Esophagus mucosa (tissue), 1 donor: ENCODE measurements at regions not wholly inside any gene's neighbourhood (a gene's known extent, or its start where the extent isn't known, plus 50 kb on each side); places are given as distances from the start of the nearest gene placed in this dataset.
"Not testable (repeated sequence)": the region's sequence is repeated elsewhere in the genome, so short reads cannot be mapped to it uniquely, and the experiment has no call there.

Experiments
- ATAC-seq: fragments of 200-7000 bp; cut with Tn5 transposase; one replicate; pipeline ENCODE4 v1.9.1; 2020
- donor health status: DM: yes; HTN: yes; CAD: no.

DNA sequence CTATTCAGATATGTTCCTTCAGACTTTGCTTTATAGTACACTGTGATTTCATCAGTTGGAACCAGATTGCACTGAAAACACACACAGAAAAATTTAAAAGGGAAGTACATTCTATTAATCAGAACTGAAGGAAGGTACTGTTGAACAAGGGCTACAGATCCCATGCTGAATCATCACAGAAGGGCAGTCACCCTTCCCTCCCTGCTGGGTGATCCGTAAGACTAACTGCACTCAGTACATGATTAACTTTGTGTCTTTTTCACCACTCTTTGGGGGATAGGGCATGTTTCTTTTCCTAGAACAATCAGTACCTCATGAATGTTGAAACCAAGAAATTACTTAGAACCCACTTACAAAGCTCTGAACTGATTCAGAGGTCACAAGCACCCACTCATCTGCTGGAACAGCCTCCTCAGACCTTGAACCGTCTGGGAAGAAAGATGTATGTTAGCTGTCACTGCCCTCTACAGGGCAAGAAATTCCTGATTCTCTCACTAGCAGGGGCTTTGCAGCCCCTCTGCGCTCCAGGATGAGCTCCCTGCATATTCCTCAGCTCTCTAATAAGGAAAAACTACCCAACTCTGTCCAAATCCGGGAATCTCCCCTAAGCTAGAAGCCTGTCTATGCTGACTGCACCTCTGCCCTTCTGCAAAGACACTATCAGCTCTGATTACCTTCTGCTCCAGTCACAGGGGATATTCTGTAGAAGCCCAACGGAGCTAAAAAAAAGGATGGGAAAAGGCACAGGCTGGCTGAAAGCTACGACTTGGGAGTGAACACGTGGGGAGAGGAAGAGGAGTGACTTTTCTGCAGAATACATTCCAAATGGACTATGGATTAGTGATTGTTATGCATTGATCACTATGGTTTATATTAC is 51.0 kb downstream of the IARS1 start:
- ATAC-seq, result peak; percentile 30

GRCh38 chr9:92236915-92237314 is 56.6 kb downstream of the IARS1 start:
- no peak for ATAC-seq

DNA sequence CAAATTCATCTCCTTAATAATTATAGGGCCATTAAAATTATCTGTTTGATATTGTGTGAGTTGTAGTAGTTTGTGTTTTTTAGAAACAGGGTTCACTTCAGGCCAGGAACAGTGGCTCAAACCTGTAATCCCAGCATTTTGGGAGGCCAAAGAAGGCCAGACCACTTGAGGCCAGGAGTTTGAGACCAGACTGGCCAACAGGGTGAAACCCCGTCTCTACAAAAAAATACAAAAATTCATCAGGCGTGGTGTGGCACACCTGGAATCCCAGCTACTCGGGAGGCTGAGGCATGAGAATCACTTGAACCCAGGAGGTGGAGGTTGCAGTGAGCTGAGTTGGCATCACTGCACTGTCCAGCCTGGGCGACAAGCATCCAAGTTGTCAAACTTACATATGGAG is 57.0 kb downstream of the IARS1 start:
- ATAC-seq, result no peak

- ATAC-seq, result no peak
These were observed 59.0 kb downstream of the IARS1 start for GRCh38 chr9:92234514-92234913.

- no peak for ATAC-seq
These were observed 61.3 kb downstream of the IARS1 start for GRCh38 chr9:92232190-92232589.

- no peak for ATAC-seq
These were observed 64.9 kb downstream of the IARS1 start for GRCh38 chr9:92228628-92229027.

- ATAC-seq, result no peak
These were observed 69.3 kb downstream of the IARS1 start for GRCh38 chr9:92224177-92224576.

DNA sequence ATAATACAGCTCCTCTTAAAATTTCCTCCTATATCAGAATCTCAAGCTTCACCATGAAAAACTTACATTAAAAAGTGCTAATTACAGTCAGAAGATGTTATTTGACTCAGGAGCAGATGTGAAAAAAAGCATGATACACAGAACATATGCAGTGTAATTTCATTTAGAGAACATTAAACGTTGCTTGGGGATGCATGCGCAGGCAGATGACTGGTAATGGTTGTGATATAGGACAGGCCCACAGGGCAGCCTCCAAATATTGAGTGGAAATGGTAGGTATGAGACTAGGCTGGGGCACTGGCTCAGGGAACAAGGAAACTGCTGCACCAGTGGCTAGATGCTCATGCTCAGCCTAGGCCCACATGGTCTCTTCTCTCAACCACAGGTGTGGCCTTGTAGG is 69.7 kb downstream of the IARS1 start:
- peak; percentile 28 for ATAC-seq

DNA sequence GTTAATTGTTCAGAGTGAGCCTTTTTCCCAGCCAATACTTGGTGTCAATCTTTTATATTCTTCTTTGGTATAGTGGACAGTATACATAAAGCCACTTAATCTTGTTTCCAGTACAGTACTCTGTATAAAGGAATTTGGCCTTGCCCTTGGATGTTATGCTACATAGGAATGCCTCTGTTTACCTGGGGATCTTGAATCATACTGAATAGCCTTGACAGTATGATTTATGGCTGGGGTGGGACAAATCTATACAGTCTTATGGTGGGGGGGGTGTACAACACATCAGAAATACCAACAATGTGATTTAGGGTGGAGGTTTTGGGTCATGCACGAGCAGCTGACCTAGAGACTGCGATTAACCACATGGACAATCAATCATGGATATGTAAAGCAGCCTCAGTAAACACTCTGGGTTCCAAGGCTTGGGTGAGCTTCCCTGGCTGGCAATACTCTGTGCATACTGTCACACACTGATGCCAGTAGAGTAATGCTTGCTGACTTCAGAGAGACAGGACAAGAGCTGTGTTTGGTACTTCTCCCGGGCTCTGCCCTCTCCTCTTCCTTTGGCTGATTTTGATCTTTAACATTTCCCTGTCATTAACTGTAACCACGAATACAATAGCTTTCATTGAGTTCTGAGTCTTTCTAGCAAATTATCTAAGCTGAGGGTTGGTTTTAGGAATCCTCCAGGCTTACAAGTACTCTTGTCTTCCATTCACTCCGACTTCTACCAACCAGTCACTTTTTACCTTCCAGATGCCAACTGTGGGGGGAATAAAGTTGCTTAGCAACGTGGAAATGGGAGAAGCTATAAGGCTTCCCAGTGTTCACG is 84.6 kb downstream of the IARS1 start:
- ATAC-seq, result peak; percentile 28

DNA sequence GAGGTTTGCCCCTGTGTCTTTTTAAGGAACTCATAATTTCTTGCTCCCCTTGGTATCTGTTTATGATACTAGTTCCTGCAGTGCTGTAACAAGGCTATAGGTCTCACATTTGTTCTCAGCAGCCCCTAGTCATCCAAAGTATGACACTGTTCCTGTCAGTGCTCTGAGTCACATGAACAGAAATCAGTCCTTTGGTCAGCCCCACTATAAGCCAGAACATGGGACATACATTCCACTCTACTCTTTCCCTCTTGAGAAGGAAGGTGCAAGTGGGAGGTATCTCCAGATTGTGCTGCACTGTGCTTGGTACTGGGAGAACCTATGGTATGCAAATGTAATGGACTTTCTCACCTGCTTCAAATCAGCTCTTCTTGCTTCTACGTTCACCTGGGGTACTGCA is 87.0 kb downstream of the IARS1 start:
- ATAC-seq, result peak; percentile 28

GRCh38 chr9:92203887-92204286 is 88.7 kb upstream of the SPTLC1 start:
- ATAC-seq, result not testable (repeated sequence)

- ATAC-seq, result not testable (repeated sequence)
These were observed 83.0 kb upstream of the SPTLC1 start for GRCh38 chr9:92198237-92198636.

GRCh38 chr9:92196909-92197308 is 81.7 kb upstream of the SPTLC1 start:
- no peak for ATAC-seq

GRCh38 chr9:92196400-92196799 is 81.2 kb upstream of the SPTLC1 start:
- ATAC-seq, result no peak

DNA sequence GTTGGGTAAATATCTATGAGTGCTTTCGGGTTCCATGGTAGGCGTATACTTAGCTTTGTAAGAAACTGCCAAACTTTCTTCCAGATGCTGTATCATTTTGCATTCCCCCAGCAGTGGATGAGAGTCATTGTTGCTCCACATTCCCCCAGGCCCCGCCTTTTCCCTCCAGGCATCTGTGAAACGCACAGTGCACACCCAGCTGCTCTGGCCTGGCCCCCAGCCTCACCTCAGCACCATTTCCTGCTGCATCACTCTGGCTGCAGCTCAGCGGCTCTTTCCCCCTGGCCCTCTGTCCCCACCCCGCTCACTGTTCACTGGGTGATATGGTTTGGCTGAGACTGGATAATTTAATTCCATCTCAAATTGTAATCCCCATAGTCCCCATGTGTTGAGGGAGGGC is 76.6 kb upstream of the SPTLC1 start:
- ATAC-seq, result no peak

- no peak for ATAC-seq
These were observed 75.2 kb upstream of the SPTLC1 start for GRCh38 chr9:92190536-92190790.

- no peak for ATAC-seq
These were observed 74.7 kb upstream of the SPTLC1 start for GRCh38 chr9:92189782-92190535.

GRCh38 chr9:92188969-92189781 is 74.0 kb upstream of the SPTLC1 start:
- no peak for ATAC-seq

GRCh38 chr9:92187989-92188714 is 72.9 kb upstream of the SPTLC1 start:
- ATAC-seq, result no peak

GRCh38 chr9:92187390-92187789 is 72.2 kb upstream of the SPTLC1 start:
- ATAC-seq, result no peak

GRCh38 chr9:92186631-92187030 is 71.4 kb upstream of the SPTLC1 start:
- no peak for ATAC-seq

DNA sequence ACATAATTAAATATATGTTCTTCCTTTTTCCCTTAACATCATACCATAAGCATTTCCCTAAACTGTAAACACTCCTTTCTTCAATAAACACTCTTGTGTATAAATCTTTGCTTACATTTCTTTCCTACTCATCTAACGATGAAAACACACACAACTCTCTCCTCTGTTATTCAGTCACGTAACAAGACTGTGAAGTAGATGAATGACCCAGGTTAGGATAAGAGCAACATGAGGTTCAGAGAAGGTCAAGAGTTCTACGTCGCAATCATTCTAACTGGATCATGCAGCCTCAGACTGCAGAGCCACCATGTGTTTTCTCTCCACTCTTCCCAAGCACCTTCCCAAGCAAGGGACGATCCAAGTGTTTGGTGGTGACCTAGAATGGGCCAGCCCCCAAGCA is 70.5 kb upstream of the SPTLC1 start:
- no peak for ATAC-seq
